OCI-LY7 (cell line): ENCODE measurements at regions not wholly inside any gene's neighbourhood (a gene's known extent, or its start where the extent isn't known, plus 50 kb on each side); places are given as distances from the start of the nearest gene placed in this dataset.

Experiments used
- EZH2phosphoT487 ChIP-seq: fragments of 200-600 bp; sonication (generic); IDR thresholded peaks from 2 replicates; pipeline ENCODE4 v1.6.1; 2018; ENCODE audit warnings: low read depth, borderline replicate concordance, mild to moderate bottlenecking, mixed run types, antibody characterized with exemption, low read length, moderate library complexity, mixed read lengths
- TF ChIP-seq, protein P1 (sequence below): fragments of 200-600 bp; sonication (generic); conservative IDR thresholded peaks from 2 replicates; pipeline ENCODE4 v1.5.1; 2014; ENCODE audit warnings: mild to moderate bottlenecking, antibody characterized with exemption, low read length, moderate library complexity, mixed read lengths

DNA sequence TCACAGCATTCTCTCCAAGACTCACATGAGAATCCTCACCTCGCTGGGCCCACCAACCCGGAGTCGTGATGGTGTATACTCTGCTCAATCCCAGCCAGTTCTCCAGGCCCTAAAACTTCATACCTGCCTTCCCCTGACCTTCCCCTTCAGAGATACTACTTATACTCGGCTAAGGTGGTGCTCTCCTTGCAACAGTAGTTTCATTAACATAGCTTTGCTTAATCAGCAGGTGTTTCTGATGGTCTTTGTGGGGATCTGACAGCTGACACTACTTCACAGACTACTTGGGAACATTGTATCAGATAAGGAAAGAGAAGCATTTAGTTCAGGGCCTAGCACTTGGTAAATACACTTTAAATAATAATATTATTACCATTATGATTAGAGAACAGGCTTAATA, 301.5 kb upstream of the DAB1 start:
- TF ChIP-seq, protein P1, sequence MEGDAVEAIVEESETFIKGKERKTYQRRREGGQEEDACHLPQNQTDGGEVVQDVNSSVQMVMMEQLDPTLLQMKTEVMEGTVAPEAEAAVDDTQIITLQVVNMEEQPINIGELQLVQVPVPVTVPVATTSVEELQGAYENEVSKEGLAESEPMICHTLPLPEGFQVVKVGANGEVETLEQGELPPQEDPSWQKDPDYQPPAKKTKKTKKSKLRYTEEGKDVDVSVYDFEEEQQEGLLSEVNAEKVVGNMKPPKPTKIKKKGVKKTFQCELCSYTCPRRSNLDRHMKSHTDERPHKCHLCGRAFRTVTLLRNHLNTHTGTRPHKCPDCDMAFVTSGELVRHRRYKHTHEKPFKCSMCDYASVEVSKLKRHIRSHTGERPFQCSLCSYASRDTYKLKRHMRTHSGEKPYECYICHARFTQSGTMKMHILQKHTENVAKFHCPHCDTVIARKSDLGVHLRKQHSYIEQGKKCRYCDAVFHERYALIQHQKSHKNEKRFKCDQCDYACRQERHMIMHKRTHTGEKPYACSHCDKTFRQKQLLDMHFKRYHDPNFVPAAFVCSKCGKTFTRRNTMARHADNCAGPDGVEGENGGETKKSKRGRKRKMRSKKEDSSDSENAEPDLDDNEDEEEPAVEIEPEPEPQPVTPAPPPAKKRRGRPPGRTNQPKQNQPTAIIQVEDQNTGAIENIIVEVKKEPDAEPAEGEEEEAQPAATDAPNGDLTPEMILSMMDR, result no peak
- TF ChIP-seq EZH2phosphoT487, result no peak
